ENCODE measurements at regions not wholly inside any gene's neighbourhood (a gene's known extent, or its start where the extent isn't known, plus 50 kb on each side); places are given as distances from the start of the nearest gene placed in this dataset.

GRCh38 chr15:77823736-77824135, 191.0 kb upstream of the LINGO1 start (continued):
- TF ChIP-seq THAP7 (CRISPR knock-in tag; IDR thresholded peaks at IDR 0.05) (no peak), RERE (CRISPR knock-in tag; IDR thresholded peaks at IDR 0.05; ENCODE audit: low read depth) (no peak), ZBTB49 (CRISPR knock-in tag; IDR thresholded peaks at IDR 0.05; ENCODE audit: borderline replicate concordance) (no peak), NR2F2 (IDR thresholded peaks at IDR 0.05; ENCODE audit: borderline replicate concordance, low read depth) (no peak), ZNF784 (CRISPR knock-in tag; IDR thresholded peaks at IDR 0.05; ENCODE audit: borderline replicate concordance) (no peak), ZNF280B (CRISPR knock-in tag; IDR thresholded peaks at IDR 0.05; ENCODE audit: borderline replicate concordance) (no peak), FOXP1 (IDR thresholded peaks at IDR 0.05) (no peak), FOXP1 (CRISPR knock-in tag; IDR thresholded peaks at IDR 0.05) (no peak), REPIN1 (CRISPR knock-in tag; IDR thresholded peaks at IDR 0.05; ENCODE audit: borderline replicate concordance, low read depth) (no peak), NCOR1 (IDR thresholded peaks at IDR 0.05; ENCODE audit: borderline replicate concordance, low read length) (no peak), ZNF276 (CRISPR knock-in tag; IDR thresholded peaks at IDR 0.05; ENCODE audit: low read depth) (no peak), PLSCR1 (CRISPR knock-in tag; IDR thresholded peaks at IDR 0.05; ENCODE audit: borderline replicate concordance) (no peak)
